HepG2 (cell line): ENCODE measurements at regions not wholly inside any gene's neighbourhood (a gene's known extent, or its start where the extent isn't known, plus 50 kb on each side); places are given as distances from the start of the nearest gene placed in this dataset.

Experiments used
- ATAC-seq: fragments of 200-7000 bp; cut with Tn5 transposase; 3 replicates; pipeline ENCODE4 v1.9.1; 2020; ENCODE audit warnings: mild to moderate bottlenecking, moderate library complexity
- BruUV-seq: library from RNA; stranded (reverse); fragments of 400-500 nt; replicated peaks from 2 replicates; lab custom pipeline; 2021; lab: Mats Ljungman, UMichigan
- CTCF ChIA-PET: fragments of 300-600 bp; formaldehyde crosslinking; extraction: SDS; loops from one replicate; lab custom pipeline; 2021; ENCODE audit warnings: low total read pairs, inconsistent platforms, low intra/inter-chr PET ratio; lab: Yijun Ruan, JAX
- POLR2A ChIA-PET: fragments of 350-600 bp; sonication (Branson Sonifier 250); formaldehyde crosslinking; loops from one replicate; lab custom pipeline; 2020; ENCODE audit warnings: antibody characterized with exemption, inconsistent platforms; lab: Yijun Ruan, JAX
- DNase-seq: peaks from one replicate; pipeline ENCODE4 v3.0.0-alpha.2; 2015; ENCODE audit warnings: low spot score
- FAIRE-seq: peaks from 3 replicates; lab custom pipeline; 2011; peaks lifted over from hg19 to GRCh38; lab: Jason Lieb, UNC
- H2AFZ ChIP-seq: one replicate; pipeline ENCODE4 v1.6.1; 2011; ENCODE audit warnings: low read length, inconsistent platforms
- H3K27ac ChIP-seq: fragments of 300-600 bp; 3 replicates; pipeline ENCODE4 v1.8.0; 2011; ENCODE audit warnings: mixed run types, mild to moderate bottlenecking, mixed read lengths, low read length, inconsistent platforms; ENCODE audit not compliant: insufficient read depth; ENCODE audit errors: extremely low read length
- H3K27me3 ChIP-seq, 2 experiments: fragments of 200-600 bp in 1 of 2; 2 replicates in 1 of 2; 3 replicates in 1 of 2; pipeline versions ENCODE4 v1.6.0 to v1.8.0; 2011; ENCODE audit warnings: low read length in 2 of 2, mild to moderate bottlenecking in 2 of 2, moderate library complexity in 2 of 2, inconsistent platforms in 1 of 2; ENCODE audit not compliant: insufficient read depth in 2 of 2, control insufficient read depth in 1 of 2
- H3K36me3 ChIP-seq, 2 experiments: fragments of 200-600 bp in 1 of 2; replicated peaks in 1 of 2; 2 replicates in 1 of 2; 3 replicates in 1 of 2; pipeline versions ENCODE4 v1.5.1 to v1.8.0; 2011; ENCODE audit warnings: low read length in 2 of 2, inconsistent platforms in 1 of 2; ENCODE audit not compliant: insufficient read depth in 2 of 2, control insufficient read depth in 1 of 2
- H3K4me1 ChIP-seq: 2 replicates; pipeline ENCODE4 v1.5.1; 2012; ENCODE audit warnings: low read length, inconsistent platforms; ENCODE audit not compliant: insufficient read depth
- H3K4me2 ChIP-seq: 2 replicates; pipeline ENCODE4 v1.6.0; 2011; ENCODE audit warnings: low read depth, low read length, inconsistent platforms
- H3K4me3 ChIP-seq, 3 experiments: fragments of 200-600 bp in 1 of 3; sonication (generic), shearing (Covaris generic) in 1 of 3; replicated peaks in 1 of 3; 2 replicates each; pipeline ENCODE4 v1.5.1; 2011 to 2016; ENCODE audit warnings: low read length in 3 of 3, inconsistent platforms in 2 of 3, low read depth in 2 of 3, mild to moderate bottlenecking in 2 of 3, control low read depth in 1 of 3, mixed read lengths in 1 of 3; ENCODE audit not compliant: insufficient read depth in 1 of 3
- H3K79me2 ChIP-seq: one replicate; pipeline ENCODE4 v1.6.1; 2011; ENCODE audit warnings: low read length, inconsistent platforms; ENCODE audit not compliant: insufficient read depth
- H3K9ac ChIP-seq: 2 replicates; pipeline ENCODE4 v1.6.0; 2011; ENCODE audit warnings: mild to moderate bottlenecking, low read depth, low read length, inconsistent platforms; ENCODE audit not compliant: insufficient read depth
- H3K9me3 ChIP-seq: 2 replicates; pipeline ENCODE4 v1.5.1; 2012; ENCODE audit warnings: mild to moderate bottlenecking, low read length
- H4K20me1 ChIP-seq: 2 replicates; pipeline ENCODE4 v1.6.0; 2011; ENCODE audit warnings: inconsistent platforms, mild to moderate bottlenecking, low read length, moderate library complexity; ENCODE audit not compliant: insufficient read depth
- FIP1L1 ChIP-seq: fragments of 200-400 bp; formaldehyde crosslinking; IDR thresholded peaks from 2 replicates; pipeline ENCODE4 v1.6.1; 2018; ENCODE audit warnings: low read depth, mild to moderate bottlenecking, low read length, moderate library complexity, borderline replicate concordance; ENCODE audit not compliant: insufficient read depth
- KAT8 ChIP-seq: IDR thresholded peaks from 2 replicates; pipeline ENCODE4 v1.6.1; 2016; ENCODE audit warnings: missing genetic modification reagents, missing compliant biosample characterization
- MYC ChIP-seq: sonication (generic); formaldehyde crosslinking; IDR thresholded peaks from 2 replicates; pipeline ENCODE4 v1.9.0; 2021; ENCODE audit warnings: missing genetic modification reagents, borderline replicate concordance
- NR2F2 ChIP-seq: IDR thresholded peaks from 2 replicates; pipeline ENCODE4 v1.6.1; 2012; ENCODE audit warnings: low read depth, inconsistent platforms, borderline replicate concordance
- RFX5 ChIP-seq: IDR thresholded peaks from 2 replicates; pipeline ENCODE4 v1.6.1; 2011; ENCODE audit warnings: low read depth, low read length, improper control_type of control experiment
- ZNF256 ChIP-seq: sonication (generic); formaldehyde crosslinking; conservative IDR thresholded peaks from 2 replicates; pipeline ENCODE4 v1.4.0; 2020; ENCODE audit warnings: missing genetic modification reagents
- ZNF276 ChIP-seq: sonication (generic); formaldehyde crosslinking; IDR thresholded peaks from 2 replicates; pipeline ENCODE4 v1.4.0; 2020; ENCODE audit warnings: mild to moderate bottlenecking, low read depth, missing genetic modification reagents
- ZNF33A ChIP-seq: sonication (generic); formaldehyde crosslinking; IDR thresholded peaks from 2 replicates; pipeline ENCODE4 v1.5.1; 2020; ENCODE audit warnings: missing genetic modification reagents, mild to moderate bottlenecking, moderate library complexity, borderline replicate concordance
- ZNF382 ChIP-seq: sonication (generic); formaldehyde crosslinking; IDR thresholded peaks from 2 replicates; pipeline ENCODE4 v1.5.0; 2020; ENCODE audit warnings: missing genetic modification reagents, mild to moderate bottlenecking, borderline replicate concordance
- ZNF678 ChIP-seq: sonication (generic); formaldehyde crosslinking; IDR thresholded peaks from 2 replicates; pipeline ENCODE4 v1.4.0; 2020; ENCODE audit warnings: mild to moderate bottlenecking, missing genetic modification reagents
- ZNF768 ChIP-seq: sonication (generic); formaldehyde crosslinking; IDR thresholded peaks from 2 replicates; pipeline ENCODE4 v1.4.0; 2020; ENCODE audit warnings: missing genetic modification reagents
- WGBS: methylation state at CpG from one replicate; pipeline ENCODE4 v1.1.6; 2017; ENCODE audit warnings: low lambda C conversion rate; 5-methylcytosine and 5-hydroxymethylcytosine counted together
- in situ Hi-C: cut with HindIII; loops from 2 replicates; pipeline ENCODE4 v1.10.0; 2017; ENCODE audit warnings: low pct_unique_long_range_greater_than_20kb; ENCODE audit not compliant: extremely low pct_ligation_motif_present
- intact Hi-C: fragments of 100-400 bp; cut with micrococcal nuclease; formaldehyde crosslinking; loops from one replicate; pipeline ENCODE4 v1.10.0; 2022; ENCODE audit not compliant: unreplicated experiment
- small RNA-seq, 3 experiments: library from RNA; depleted of rRNA; stranded (forward); fragments of <200 nt; gene quantifications; one replicate each; pipeline ENCODE3, GENCODE V24; 2012; ENCODE audit warnings: low read depth in 2 of 3, low replicate concordance in 1 of 3; ENCODE audit not compliant: insufficient read length in 3 of 3, insufficient read depth in 2 of 3

DNA sequence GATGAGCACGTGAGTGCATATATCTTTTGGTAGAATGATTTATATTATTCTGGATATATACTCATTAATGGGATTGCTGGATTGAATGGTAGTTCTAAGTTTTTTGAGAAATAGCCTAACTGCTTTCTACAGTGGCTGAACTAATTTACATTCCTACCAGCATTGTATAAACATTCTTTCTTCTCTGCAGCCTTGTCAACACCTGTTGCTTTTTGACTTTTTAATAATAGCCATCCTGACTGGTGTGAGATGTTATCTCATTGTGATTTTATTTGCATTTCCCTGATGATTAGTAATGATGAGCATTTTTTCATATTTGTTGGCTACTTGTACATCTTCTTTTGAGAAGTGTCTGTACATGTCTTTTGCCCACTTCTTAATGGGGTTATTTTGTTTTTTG lies 116.3 kb downstream of the ADTRP start (continued):
- TF ChIP-seq RFX5, result no peak
- no peak for TF ChIP-seq MYC (CRISPR knock-in tag)
- TF ChIP-seq KAT8, result no peak
- TF ChIP-seq NR2F2, result no peak
- TF ChIP-seq ZNF276, result no peak
- no peak for TF ChIP-seq ZNF382 (CRISPR knock-in tag)

- in situ Hi-C loops, result loop anchor here (25.0 kb wide), 1 partner anchor 949 kb away; no protein-coding TSS in a partner anchor
- 23% methylated on average over 2 of the region's 2 CpGs for WGBS
- H3K9ac ChIP-seq, result no peak overlapping the region
- 0 out of 2 replicates have a peak, but pooled peaks cover under 1% of the 10 kb centered on the region for H3K4me1 ChIP-seq
- H3K27me3 ChIP-seq, result peaks cover 1 to 2% of the 10 kb centered on the region in 2 experiments; a peak in 2 of 5 replicates
- no peak overlapping the region for H3K4me2 ChIP-seq
- intact Hi-C loops, result no loop called here
- no peak overlapping the region for H3K27ac ChIP-seq
- ChIA-PET POLR2A (no interaction called here), CTCF (no interaction called here)
- DNase-seq (no peak), ATAC-seq (no peak), FAIRE-seq (no peak)
- H3K4me3 ChIP-seq, result no peak overlapping the region
- H4K20me1 ChIP-seq, result no peaks in the 10 kb centered on the region
- no TSS peak for BruUV-seq
- H2AFZ ChIP-seq, result no peak overlapping the region
- no peaks in the 10 kb centered on the region for H3K9me3 ChIP-seq
- H3K79me2 ChIP-seq, result no peaks in the 10 kb centered on the region
- H3K36me3 ChIP-seq, result no peaks in the 10 kb centered on the region
- TF ChIP-seq ZNF768 (CRISPR knock-in tag) (no peak), ZNF678 (CRISPR knock-in tag) (no peak), ZNF33A (CRISPR knock-in tag) (no peak), FIP1L1 (no peak), ZNF256 (CRISPR knock-in tag) (no peak)
Observed at GRCh38 chr6:11663519-11663918, 115.1 kb downstream of the ADTRP start.

Small RNA genes lying in the stretch of these regions (small RNA-seq; reads per million reads assigned to genes)
- 0 reads per million in 3 experiments for gene RF00017
